HG03066 (cell line): ENCODE measurements at regions not wholly inside any gene's neighbourhood (a gene's known extent, or its start where the extent isn't known, plus 50 kb on each side); places are given as distances from the start of the nearest gene placed in this dataset.

ENCODE experiments used
- ATAC-seq: cut with Tn5 transposase; IDR thresholded peaks from one replicate; pipeline ENCODE4 v1.9.1; 2021; ENCODE audit warnings: low read depth; ENCODE audit not compliant: unreplicated experiment

- ATAC-seq: no peak
Measured at GRCh38 chr12:75585330-75585729, 73.9 kb upstream of the KRR1 start.

- ATAC-seq: no peak
Measured at GRCh38 chr12:75583355-75583754, 71.9 kb upstream of the KRR1 start.

- no peak for ATAC-seq
Measured at GRCh38 chr12:75581515-75581914, 70.1 kb upstream of the KRR1 start.

- ATAC-seq: no peak
Measured at GRCh38 chr12:75579552-75579951, 68.1 kb upstream of the KRR1 start.

GRCh38 chr12:75578546-75578945 lies 67.1 kb upstream of the KRR1 start:
- no peak for ATAC-seq

GRCh38 chr12:75577812-75578211 lies 66.4 kb upstream of the KRR1 start:
- no peak for ATAC-seq

GRCh38 chr12:75571656-75572205 lies 60.3 kb upstream of the KRR1 start:
- ATAC-seq: no peak

GRCh38 chr12:75571204-75571603 lies 59.8 kb upstream of the KRR1 start:
- no peak for ATAC-seq

- ATAC-seq: no peak
Measured at GRCh38 chr12:75568801-75569200, 57.4 kb upstream of the KRR1 start.

- ATAC-seq: no peak
Measured at GRCh38 chr12:75568393-75568792, 57.0 kb upstream of the KRR1 start.

GRCh38 chr12:75565795-75566194 lies 54.4 kb upstream of the KRR1 start:
- ATAC-seq: no peak

- no peak for ATAC-seq
Measured at GRCh38 chr12:75564852-75565251, 53.4 kb upstream of the KRR1 start.

- no peak for ATAC-seq
Measured at GRCh38 chr12:75564398-75564797, 53.0 kb upstream of the KRR1 start.

- no peak for ATAC-seq
Measured at GRCh38 chr12:75563351-75563750, 51.9 kb upstream of the KRR1 start.

- no peak for ATAC-seq
Measured at GRCh38 chr12:75561921-75562320, 50.5 kb upstream of the KRR1 start.
